CD14-positive monocyte (primary cell): ENCODE measurements at regions not wholly inside any gene's neighbourhood (a gene's known extent, or its start where the extent isn't known, plus 50 kb on each side); places are given as distances from the start of the nearest gene placed in this dataset.

Source experiments
- DNase-seq, 3 donors: peaks; one replicate each; pipeline ENCODE4 v3.0.0-alpha.2; 2011 to 2022
- H2AFZ ChIP-seq: 2 replicates; pipeline ENCODE4 v1.6.0; 2012; ENCODE audit warnings: mild to moderate bottlenecking, low read depth, low read length, inconsistent platforms; ENCODE audit not compliant: insufficient read depth, poor library complexity, severe bottlenecking
- H3K27ac ChIP-seq, 2 donors: 1 replicate in 1 of 2; 2 replicates in 1 of 2; pipeline ENCODE4 v1.5.1; 2012 to 2013; ENCODE audit warnings: low read length in 2 of 2, control low read depth in 1 of 2, inconsistent platforms in 1 of 2, low read depth in 1 of 2, mild to moderate bottlenecking in 1 of 2
- H3K27me3 ChIP-seq, 2 donors: one replicate each; pipeline versions ENCODE4 v1.6.0 to v1.6.1; 2011 to 2013; ENCODE audit warnings: low read length in 2 of 2; ENCODE audit not compliant: control insufficient read depth in 2 of 2, insufficient read depth in 2 of 2
- H3K36me3 ChIP-seq, 2 donors: replicated peaks in 1 of 2; 1 replicate in 1 of 2; 2 replicates in 1 of 2; pipeline versions ENCODE4 v1.5.1 to v1.6.1; 2012 to 2013; ENCODE audit warnings: low read length in 2 of 2, control low read depth in 1 of 2, inconsistent platforms in 1 of 2, mild to moderate bottlenecking in 1 of 2; ENCODE audit not compliant: insufficient read depth in 2 of 2, control insufficient read depth in 1 of 2
- H3K4me1 ChIP-seq, 2 donors: 1 replicate in 1 of 2; 2 replicates in 1 of 2; pipeline versions ENCODE4 v1.5.1 to v1.6.1; 2012 to 2013; ENCODE audit warnings: low read length in 2 of 2, control low read depth in 1 of 2, inconsistent platforms in 1 of 2, mild to moderate bottlenecking in 1 of 2, moderate library complexity in 1 of 2; ENCODE audit not compliant: insufficient read depth in 2 of 2, control insufficient read depth in 1 of 2
- H3K4me2 ChIP-seq: replicated peaks from 2 replicates; pipeline ENCODE3; 2012; ENCODE audit warnings: low read length, moderate library complexity, mild to moderate bottlenecking; ENCODE audit not compliant: poor library complexity, severe bottlenecking; ENCODE audit errors: extremely low read depth
- H3K4me3 ChIP-seq, 3 experiments: fragments of 200-600 bp in 1 of 3; sonication (generic) in 1 of 3; replicated peaks in 1 of 3; 1 replicate in 2 of 3; 2 replicates in 1 of 3; pipeline ENCODE4 v1.5.1; 2011 to 2013; ENCODE audit warnings: low read length in 3 of 3, mild to moderate bottlenecking in 3 of 3, control low read depth in 2 of 3, low read depth in 2 of 3, inconsistent platforms in 1 of 3, moderate library complexity in 1 of 3
- H3K79me2 ChIP-seq: 2 replicates; pipeline ENCODE4 v1.6.0; 2012; ENCODE audit warnings: mild to moderate bottlenecking, control low read depth, inconsistent platforms, low read length, moderate library complexity; ENCODE audit not compliant: insufficient read depth
- H3K9ac ChIP-seq: 2 replicates; pipeline ENCODE4 v1.6.0; 2017; ENCODE audit warnings: low read length, mild to moderate bottlenecking; ENCODE audit not compliant: insufficient read depth, poor library complexity, severe bottlenecking
- H3K9me3 ChIP-seq, 2 donors: replicated peaks in 1 of 2; 1 replicate in 1 of 2; 2 replicates in 1 of 2; pipeline versions ENCODE4 v1.5.1 to v1.6.1; 2012 to 2013; ENCODE audit warnings: low read length in 2 of 2, control low read depth in 1 of 2; ENCODE audit not compliant: control insufficient read depth in 1 of 2, insufficient read depth in 1 of 2
- H4K20me1 ChIP-seq: 2 replicates; pipeline ENCODE4 v1.6.0; 2012; ENCODE audit warnings: mild to moderate bottlenecking, low read length, control low read depth, moderate library complexity; ENCODE audit not compliant: insufficient read depth
- H3K27ac Mint-ChIP-seq, 7 donors: one replicate each; pipeline ENCODE4 v1.8.0; 2020; ENCODE audit warnings: mild to moderate bottlenecking in 7 of 7, mixed read lengths in 7 of 7, moderate library complexity in 6 of 7, inconsistent platforms in 2 of 7
- H3K27me3 Mint-ChIP-seq, 3 donors: one replicate each; pipeline ENCODE4 v1.8.0; 2021 to 2022; ENCODE audit warnings: low read depth in 3 of 3, mild to moderate bottlenecking in 3 of 3, mixed read lengths in 3 of 3, moderate library complexity in 3 of 3, inconsistent platforms in 1 of 3
- H3K36me3 Mint-ChIP-seq, 2 donors: one replicate each; pipeline ENCODE4 v1.8.0; 2020; ENCODE audit warnings: mixed read lengths in 2 of 2, inconsistent platforms in 1 of 2, mild to moderate bottlenecking in 1 of 2
- H3K4me1 Mint-ChIP-seq: one replicate; pipeline ENCODE4 v1.8.0; 2020; ENCODE audit warnings: mild to moderate bottlenecking, mixed read lengths
- H3K4me3 Mint-ChIP-seq, 2 donors: one replicate each; pipeline ENCODE4 v1.8.0; 2020; ENCODE audit warnings: mild to moderate bottlenecking in 2 of 2, mixed read lengths in 2 of 2, moderate library complexity in 1 of 2
- H3K9me3 Mint-ChIP-seq, 7 donors: one replicate each; pipeline ENCODE4 v1.8.0; 2020 to 2022; ENCODE audit warnings: mixed read lengths in 7 of 7, mild to moderate bottlenecking in 6 of 7, moderate library complexity in 6 of 7, inconsistent platforms in 2 of 7
- CTCF ChIP-seq: fragments of 200-600 bp; IDR thresholded peaks from one replicate; pipeline ENCODE4 v1.8.0; 2022; ENCODE audit warnings: antibody characterized with exemption, mild to moderate bottlenecking
- intact Hi-C, 2 donors: fragments of 100-400 bp; cut with micrococcal nuclease; formaldehyde crosslinking; loops; one replicate each; pipeline versions ENCODE4 v1.15.0 to v1.15.1; 2023

GRCh38 chr1:71339238-71339637 lies 258.4 kb upstream of the ZRANB2 start:
- Mint-ChIP-seq H3K4me1 (no peaks in the 10 kb centered on the region), H3K36me3 (no peaks in the 10 kb centered on the region), H3K4me3 (no peak overlapping the region), H3K9me3 (peaks cover 20 to 45% (median 36%) of the 10 kb centered on the region in 7 donors), H3K27me3 (peaks cover 0 to 2% (median 0%) of the 10 kb centered on the region in 3 donors), H3K27ac (no peak overlapping the region)
- Histone ChIP-seq H3K79me2 (no peaks in the 10 kb centered on the region), H3K9ac (no peak overlapping the region), H3K36me3 (no peaks in the 10 kb centered on the region), H3K4me2 (no peak overlapping the region), H3K27ac (no peak overlapping the region), H2AFZ (no peak overlapping the region), H3K27me3 (no peaks in the 10 kb centered on the region), H4K20me1 (no peaks in the 10 kb centered on the region), H3K9me3 (peaks cover 36 to 39% of the 10 kb centered on the region in 2 donors), H3K4me3 (no peak overlapping the region), H3K4me1 (no peaks in the 10 kb centered on the region)
- intact Hi-C loops, result no loop called here
- DNase-seq, result no peak
- TF ChIP-seq CTCF, result no peak

- no peaks in the 10 kb centered on the region for H3K4me1 Mint-ChIP-seq
- peaks cover 0 to 2% (median 0%) of the 10 kb centered on the region in 3 donors for H3K27me3 Mint-ChIP-seq
- intact Hi-C loops, result no loop called here
- H3K4me3 Mint-ChIP-seq, result no peak overlapping the region
- Histone ChIP-seq H3K9me3 (peaks cover 11 to 16% of the 10 kb centered on the region in 2 donors), H3K9ac (no peak overlapping the region), H3K36me3 (no peaks in the 10 kb centered on the region), H3K79me2 (no peaks in the 10 kb centered on the region), H3K4me2 (no peak overlapping the region), H3K4me1 (no peaks in the 10 kb centered on the region), H4K20me1 (no peaks in the 10 kb centered on the region), H3K27ac (no peak overlapping the region), H3K4me3 (no peak overlapping the region), H3K27me3 (no peaks in the 10 kb centered on the region), H2AFZ (no peak overlapping the region)
- peaks cover under 1 to 19% (median 13%) of the 10 kb centered on the region in 7 donors for H3K9me3 Mint-ChIP-seq
- no peaks in the 10 kb centered on the region for H3K36me3 Mint-ChIP-seq
- no peak overlapping the region for H3K27ac Mint-ChIP-seq
- no peak for DNase-seq
- no peak for TF ChIP-seq CTCF
These were observed 250.2 kb upstream of the ZRANB2 start for GRCh38 chr1:71330991-71331390.
